ENCODE measurements at regions not wholly inside any gene's neighbourhood (a gene's known extent, or its start where the extent isn't known, plus 50 kb on each side); places are given as distances from the start of the nearest gene placed in this dataset.

- no peak for TF ChIP-seq EZH2phosphoT487 (IDR thresholded peaks at IDR 0.05; ENCODE audit: unreplicated experiment)
- no peak for TF ChIP-seq CREB1 (CRISPR knock-in tag; IDR thresholded peaks at IDR 0.05; ENCODE audit: low read depth)
- no peak for TF ChIP-seq EZH2 (IDR thresholded peaks at IDR 0.05; ENCODE audit: low read depth, unreplicated experiment)
- no peak for TF ChIP-seq CTCF (conservative IDR thresholded peaks at IDR 0.05; ENCODE audit: low read depth in 2 of 2)
- TF ChIP-seq POLR2AphosphoS5 (IDR thresholded peaks at IDR 0.05; ENCODE audit: low read depth), result no peak
- no peak for TF ChIP-seq JUNB (IDR thresholded peaks at IDR 0.05; ENCODE audit: unreplicated experiment)
- TF ChIP-seq NANOG (IDR thresholded peaks at IDR 0.05; ENCODE audit: borderline replicate concordance), result no peak
Measured at GRCh38 chr4:107187091-107187490, 151.0 kb upstream of the DKK2 start.

All from GM23338 (cell line).